ENCODE measurements at regions not wholly inside any gene's neighbourhood (a gene's known extent, or its start where the extent isn't known, plus 50 kb on each side); places are given as distances from the start of the nearest gene placed in this dataset.

GRCh38 chr11:24082241-24082640, 414.6 kb upstream of the LUZP2 start:
- no peak for DNase-seq
- intact Hi-C loops (cut with DNase I), result no loop called here

- intact Hi-C loops (cut with DNase I), result no loop called here
- DNase-seq, result no peak
Measured at GRCh38 chr11:24082860-24083259, 414.0 kb upstream of the LUZP2 start.

- intact Hi-C loops (cut with DNase I), result no loop called here
Measured at GRCh38 chr11:24084956-24085355, 411.9 kb upstream of the LUZP2 start.

GRCh38 chr11:24086921-24087320, 409.9 kb upstream of the LUZP2 start:
- no peak for DNase-seq
- intact Hi-C loops (cut with DNase I), result no loop called here

More at GRCh38 chr11:24084956-24085355, 411.9 kb upstream of the LUZP2 start:
- DNase-seq, result no peak

- no peak for DNase-seq
- intact Hi-C loops (cut with DNase I), result no loop called here
Measured at GRCh38 chr11:24091594-24091993, 405.3 kb upstream of the LUZP2 start.

- intact Hi-C loops (cut with DNase I), result no loop called here
- DNase-seq, result no peak
Measured at GRCh38 chr11:24093375-24093774, 403.5 kb upstream of the LUZP2 start.

GRCh38 chr11:24108609-24109008, 388.2 kb upstream of the LUZP2 start:
- intact Hi-C loops (cut with DNase I), result no loop called here
- DNase-seq, result no peak

GRCh38 chr11:24122291-24122690, 374.6 kb upstream of the LUZP2 start:
- DNase-seq, result no peak
- intact Hi-C loops (cut with DNase I), result no loop called here

GRCh38 chr11:24124876-24125275, 372.0 kb upstream of the LUZP2 start:
- DNase-seq, result no peak
- intact Hi-C loops (cut with DNase I), result no loop called here

- intact Hi-C loops (cut with DNase I), result no loop called here
- no peak for DNase-seq
Measured at GRCh38 chr11:24131698-24132097, 365.2 kb upstream of the LUZP2 start.

- DNase-seq, result no peak
- intact Hi-C loops (cut with DNase I), result no loop called here
Measured at GRCh38 chr11:24132471-24132870, 364.4 kb upstream of the LUZP2 start.

- intact Hi-C loops (cut with DNase I), result no loop called here
Measured at GRCh38 chr11:24134879-24135589, 361.8 kb upstream of the LUZP2 start.

GRCh38 chr11:24142062-24142461, 354.8 kb upstream of the LUZP2 start:
- intact Hi-C loops (cut with DNase I), result no loop called here
- DNase-seq, result no peak

More at GRCh38 chr11:24134879-24135589, 361.8 kb upstream of the LUZP2 start:
- no peak for DNase-seq

- no peak for DNase-seq
- intact Hi-C loops (cut with DNase I), result no loop called here
Measured at GRCh38 chr11:24145411-24145810, 351.4 kb upstream of the LUZP2 start.

- intact Hi-C loops (cut with DNase I), result no loop called here
- no peak for DNase-seq
Measured at GRCh38 chr11:24153337-24153736, 343.5 kb upstream of the LUZP2 start.

GRCh38 chr11:24155792-24156191, 341.1 kb upstream of the LUZP2 start:
- no peak for DNase-seq
- intact Hi-C loops (cut with DNase I), result no loop called here

- no peak for DNase-seq
- intact Hi-C loops (cut with DNase I), result no loop called here
Measured at GRCh38 chr11:24157316-24157715, 339.5 kb upstream of the LUZP2 start.

GRCh38 chr11:24161587-24161986, 335.3 kb upstream of the LUZP2 start:
- peak in 3 of 10 donors; percentile 31 to 59 (median 52) for DNase-seq
- intact Hi-C loops (cut with DNase I), result no loop called here

GRCh38 chr11:24163146-24163545, 333.7 kb upstream of the LUZP2 start:
- intact Hi-C loops (cut with DNase I), result no loop called here
- DNase-seq, result no peak

- intact Hi-C loops (cut with DNase I), result no loop called here
- DNase-seq, result no peak
Measured at GRCh38 chr11:24163841-24164240, 333.0 kb upstream of the LUZP2 start.

GRCh38 chr11:24171869-24172268, 325.0 kb upstream of the LUZP2 start:
- intact Hi-C loops (cut with DNase I), result no loop called here
- no peak for DNase-seq

- intact Hi-C loops (cut with DNase I), result no loop called here
- no peak for DNase-seq
Measured at GRCh38 chr11:24181395-24182047, 315.3 kb upstream of the LUZP2 start.

Data from posterior cingulate gyrus (tissue), 11 donors.